Smooth muscle cell of the brain vasculature (primary cell): ENCODE measurements at regions not wholly inside any gene's neighbourhood (a gene's known extent, or its start where the extent isn't known, plus 50 kb on each side); places are given as distances from the start of the nearest gene placed in this dataset.

Source experiments
- DNase-seq: peaks from one replicate; pipeline ENCODE4 v3.0.0-alpha.2; 2012; ENCODE audit warnings: low read depth, low spot score

- no peak for DNase-seq
These were observed 83.6 kb upstream of the PPARA start for GRCh38 chr22:46066691-46067090.

GRCh38 chr22:46067159-46068111 is 82.9 kb upstream of the PPARA start:
- DNase-seq, result no peak

- DNase-seq, result no peak
These were observed 82.1 kb upstream of the PPARA start for GRCh38 chr22:46068181-46068592.

- no peak for DNase-seq
These were observed 81.5 kb upstream of the PPARA start for GRCh38 chr22:46068593-46069491.

GRCh38 chr22:46069521-46070214 is 80.7 kb upstream of the PPARA start:
- no peak for DNase-seq

GRCh38 chr22:46070215-46070802 is 80.0 kb upstream of the PPARA start:
- no peak for DNase-seq

GRCh38 chr22:46070803-46071450 is 79.4 kb upstream of the PPARA start:
- DNase-seq, result no peak

GRCh38 chr22:46071451-46072109 is 78.7 kb upstream of the PPARA start:
- DNase-seq, result peak; percentile 83

- no peak for DNase-seq
These were observed 78.0 kb upstream of the PPARA start for GRCh38 chr22:46072110-46072881.

- no peak for DNase-seq
These were observed 77.2 kb upstream of the PPARA start for GRCh38 chr22:46072981-46073682.

GRCh38 chr22:46073683-46074504 is 76.4 kb upstream of the PPARA start:
- DNase-seq, result no peak

- DNase-seq, result no peak
These were observed 75.4 kb upstream of the PPARA start for GRCh38 chr22:46074771-46075551.

GRCh38 chr22:46075764-46076531 is 74.4 kb upstream of the PPARA start:
- DNase-seq, result no peak

- DNase-seq, result no peak
These were observed 73.5 kb upstream of the PPARA start for GRCh38 chr22:46076651-46077339.

- no peak for DNase-seq
These were observed 72.6 kb upstream of the PPARA start for GRCh38 chr22:46077669-46078099.
